Osteoblast (primary cell): ENCODE measurements at regions not wholly inside any gene's neighbourhood (a gene's known extent, or its start where the extent isn't known, plus 50 kb on each side); places are given as distances from the start of the nearest gene placed in this dataset.

Experiments used
- DNase-seq: peaks from one replicate; pipeline ENCODE4 v3.0.0; 2011; ENCODE audit warnings: low spot score, mixed read lengths; ENCODE audit not compliant: insufficient read length; ENCODE audit errors: missing footprints
- H2AFZ ChIP-seq: 2 replicates; pipeline ENCODE4 v1.6.0; 2011; ENCODE audit warnings: mild to moderate bottlenecking, low read length
- H3K27ac ChIP-seq: 2 replicates; pipeline ENCODE4 v1.5.1; 2011; ENCODE audit warnings: mild to moderate bottlenecking, low read depth, low read length, moderate library complexity
- H3K27me3 ChIP-seq: 2 replicates; pipeline ENCODE4 v1.6.0; 2012; ENCODE audit warnings: mild to moderate bottlenecking, control low read depth, inconsistent platforms, low read length, moderate library complexity; ENCODE audit not compliant: insufficient read depth
- H3K36me3 ChIP-seq: 2 replicates; pipeline ENCODE4 v1.5.1; 2011; ENCODE audit warnings: mild to moderate bottlenecking, low read length, control low read depth, moderate library complexity; ENCODE audit not compliant: insufficient read depth
- H3K4me1 ChIP-seq: 2 replicates; pipeline ENCODE4 v1.5.1; 2011; ENCODE audit warnings: mild to moderate bottlenecking, low read length, control low read depth, moderate library complexity; ENCODE audit not compliant: insufficient read depth
- H3K4me2 ChIP-seq: 2 replicates; pipeline ENCODE4 v1.6.0; 2011; ENCODE audit warnings: mild to moderate bottlenecking, low read length; ENCODE audit not compliant: insufficient read depth
- H3K4me3 ChIP-seq: fragments of 200-600 bp; sonication (generic); 3 replicates; pipeline ENCODE4 v1.5.1; 2012; ENCODE audit warnings: mild to moderate bottlenecking, low read length, inconsistent platforms; ENCODE audit not compliant: insufficient read depth
- H3K79me2 ChIP-seq: 2 replicates; pipeline ENCODE4 v1.6.0; 2012; ENCODE audit warnings: mild to moderate bottlenecking, low read length, control low read depth, inconsistent platforms; ENCODE audit not compliant: insufficient read depth
- H3K9me3 ChIP-seq: 2 replicates; pipeline ENCODE4 v1.5.1; 2011; ENCODE audit warnings: low read depth, low read length, control low read depth
- H4K20me1 ChIP-seq: 2 replicates; pipeline ENCODE4 v1.6.0; 2012; ENCODE audit warnings: mild to moderate bottlenecking, low read length, control low read depth; ENCODE audit not compliant: insufficient read depth
- CTCF ChIP-seq: IDR thresholded peaks from 2 replicates; pipeline ENCODE4 v1.5.1; 2011; ENCODE audit warnings: mild to moderate bottlenecking, low read depth, low read length, moderate library complexity; ENCODE audit errors: extremely low read depth

- no peaks in the 10 kb centered on the region for H4K20me1 ChIP-seq
These were observed 163.0 kb upstream of the RNPC3 start for GRCh38 chr1:103362348-103363007.

GRCh38 chr1:103353391-103353790, 172.1 kb upstream of the RNPC3 start:
- Histone ChIP-seq H3K4me3 (no peak overlapping the region), H3K4me1 (no peaks in the 10 kb centered on the region), H3K27me3 (no peaks in the 10 kb centered on the region), H3K79me2 (no peaks in the 10 kb centered on the region), H3K27ac (no peak overlapping the region), H3K4me2 (no peak overlapping the region), H3K9me3 (no peaks in the 10 kb centered on the region), H4K20me1 (no peaks in the 10 kb centered on the region), H3K36me3 (no peaks in the 10 kb centered on the region), H2AFZ (no peak overlapping the region)
- TF ChIP-seq CTCF: no peak
- DNase-seq: no peak

More at GRCh38 chr1:103362348-103363007, 163.0 kb upstream of the RNPC3 start:
- Histone ChIP-seq H3K79me2 (no peaks in the 10 kb centered on the region), H3K4me2 (no peak overlapping the region), H3K27ac (no peak overlapping the region), H3K9me3 (no peaks in the 10 kb centered on the region), H3K27me3 (no peaks in the 10 kb centered on the region), H3K4me3 (no peak overlapping the region), H2AFZ (no peak overlapping the region), H3K36me3 (no peaks in the 10 kb centered on the region), H3K4me1 (no peaks in the 10 kb centered on the region)
- DNase-seq: no peak
- TF ChIP-seq CTCF: no peak

GRCh38 chr1:103348136-103348535, 177.4 kb upstream of the RNPC3 start:
- Histone ChIP-seq H3K36me3 (no peaks in the 10 kb centered on the region), H3K27me3 (no peaks in the 10 kb centered on the region), H3K79me2 (no peaks in the 10 kb centered on the region), H3K9me3 (no peaks in the 10 kb centered on the region), H3K4me3 (no peak overlapping the region), H2AFZ (no peak overlapping the region), H3K4me2 (no peak overlapping the region), H3K27ac (no peak overlapping the region), H3K4me1 (no peaks in the 10 kb centered on the region), H4K20me1 (no peaks in the 10 kb centered on the region)
- no peak for DNase-seq
- no peak for TF ChIP-seq CTCF

GRCh38 chr1:103344930-103345329, 180.6 kb upstream of the RNPC3 start:
- Histone ChIP-seq H2AFZ (no peak overlapping the region), H3K79me2 (no peaks in the 10 kb centered on the region), H3K36me3 (no peaks in the 10 kb centered on the region), H3K27ac (no peak overlapping the region), H3K4me3 (no peak overlapping the region), H3K4me2 (no peak overlapping the region), H3K27me3 (no peaks in the 10 kb centered on the region), H3K9me3 (no peaks in the 10 kb centered on the region), H4K20me1 (no peaks in the 10 kb centered on the region), H3K4me1 (no peaks in the 10 kb centered on the region)
- DNase-seq: no peak
- TF ChIP-seq CTCF: no peak
